ENCODE measurements at regions not wholly inside any gene's neighbourhood (a gene's known extent, or its start where the extent isn't known, plus 50 kb on each side); places are given as distances from the start of the nearest gene placed in this dataset.

DNA sequence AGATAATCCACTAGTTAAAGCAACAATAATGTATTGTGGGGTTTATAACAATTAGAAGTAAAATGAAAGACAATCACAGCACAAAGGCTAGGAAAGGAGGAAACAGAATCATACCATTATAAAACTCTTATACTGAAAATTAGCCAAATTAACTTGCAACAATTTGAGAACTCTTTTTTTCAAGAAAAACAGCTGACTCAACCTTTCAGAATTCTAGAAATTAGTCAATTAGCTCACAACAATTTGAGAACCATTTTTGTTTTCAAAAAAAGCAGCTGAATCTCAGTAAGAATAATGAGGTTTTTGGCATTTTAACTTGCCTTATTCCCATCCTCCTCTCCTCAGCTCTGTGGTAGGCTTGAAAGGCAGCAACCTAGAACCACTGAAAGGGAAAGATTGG lies 269.9 kb downstream of the NPR3 start:
- Mint-ChIP-seq H3K9me3 (peaks cover 2% of the 10 kb centered on the region), H3K27me3 (no peaks in the 10 kb centered on the region), H3K27ac (no peak overlapping the region), H3K4me3 (no peak overlapping the region), H3K36me3 (ENCODE audit: low read depth) (no peaks in the 10 kb centered on the region), H3K4me1 (no peaks in the 10 kb centered on the region)
- CTCF ChIA-PET, result no interaction called here
- no peak for DNase-seq
- POLR2A ChIA-PET, result interaction anchor here (1.1 kb wide), 1 partner anchor 17 kb away, joined by 3 read pairs; no protein-coding TSS in a partner anchor

DNA sequence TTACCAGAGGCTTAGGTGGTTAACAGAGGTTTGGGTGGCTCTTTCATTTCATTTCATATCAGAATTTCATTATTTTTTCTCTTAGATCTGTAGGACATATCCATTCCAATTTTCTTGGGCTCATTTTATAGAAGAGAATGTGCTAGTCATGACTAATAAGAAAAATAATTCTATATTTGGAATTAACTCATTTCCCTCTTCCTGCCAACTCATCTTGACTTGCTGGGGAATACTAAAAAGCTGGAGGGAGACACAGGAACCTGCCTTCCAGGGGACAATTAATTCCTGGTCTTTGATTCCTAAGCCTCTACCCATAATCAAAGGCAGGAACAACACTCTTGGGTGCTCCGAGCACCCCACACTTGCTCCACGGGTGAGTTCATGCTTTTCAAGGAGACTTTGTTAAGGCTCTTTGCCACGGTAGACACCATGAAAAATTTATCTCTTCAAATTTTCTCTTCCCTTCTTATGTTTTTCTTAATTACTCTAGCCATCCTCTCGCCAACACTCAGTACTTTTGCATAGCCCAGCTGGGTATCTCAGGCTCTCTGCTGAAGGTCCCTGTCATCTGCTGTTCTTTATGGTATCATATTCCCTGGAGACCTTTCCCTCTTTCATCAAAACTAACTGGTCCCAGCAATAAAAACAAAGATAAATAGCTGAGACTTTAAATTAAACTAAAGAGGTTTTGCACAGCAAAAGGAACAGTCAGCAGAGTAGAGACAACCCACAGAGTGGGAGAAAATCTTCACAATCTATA lies 273.9 kb downstream of the NPR3 start:
- H3K27me3 Mint-ChIP-seq, result no peaks in the 10 kb centered on the region
- ChIA-PET CTCF (no interaction called here), POLR2A (no interaction called here)
- no peaks in the 10 kb centered on the region for H3K4me1 Mint-ChIP-seq
- DNase-seq, result no peak
- H3K9me3 Mint-ChIP-seq, result peaks cover 2% of the 10 kb centered on the region
- H3K4me3 Mint-ChIP-seq, result no peak overlapping the region
- no peaks in the 10 kb centered on the region for H3K36me3 Mint-ChIP-seq (ENCODE audit: low read depth)
- no peak overlapping the region for H3K27ac Mint-ChIP-seq

- Mint-ChIP-seq H3K36me3 (ENCODE audit: low read depth) (no peaks in the 10 kb centered on the region), H3K4me1 (no peaks in the 10 kb centered on the region)
Observed at GRCh38 chr5:32989815-32990214, 278.7 kb downstream of the NPR3 start.

GRCh38 chr5:32990593-32991420 lies 279.7 kb downstream of the NPR3 start:
- H3K4me1 Mint-ChIP-seq, result no peaks in the 10 kb centered on the region
- DNase-seq, result no peak
- peaks cover 2% of the 10 kb centered on the region for H3K9me3 Mint-ChIP-seq
- ChIA-PET CTCF (no interaction called here), POLR2A (no interaction called here)
- no peaks in the 10 kb centered on the region for H3K36me3 Mint-ChIP-seq (ENCODE audit: low read depth)
- H3K27ac Mint-ChIP-seq, result no peak overlapping the region
- no peaks in the 10 kb centered on the region for H3K27me3 Mint-ChIP-seq
- H3K4me3 Mint-ChIP-seq, result no peak overlapping the region

More at GRCh38 chr5:32989815-32990214, 278.7 kb downstream of the NPR3 start:
- CTCF ChIA-PET, result no interaction called here
- H3K27ac Mint-ChIP-seq, result no peak overlapping the region
- no peaks in the 10 kb centered on the region for H3K27me3 Mint-ChIP-seq
- H3K9me3 Mint-ChIP-seq, result peaks cover 2% of the 10 kb centered on the region
- POLR2A ChIA-PET, result no interaction called here
- DNase-seq, result no peak
- H3K4me3 Mint-ChIP-seq, result no peak overlapping the region

DNA sequence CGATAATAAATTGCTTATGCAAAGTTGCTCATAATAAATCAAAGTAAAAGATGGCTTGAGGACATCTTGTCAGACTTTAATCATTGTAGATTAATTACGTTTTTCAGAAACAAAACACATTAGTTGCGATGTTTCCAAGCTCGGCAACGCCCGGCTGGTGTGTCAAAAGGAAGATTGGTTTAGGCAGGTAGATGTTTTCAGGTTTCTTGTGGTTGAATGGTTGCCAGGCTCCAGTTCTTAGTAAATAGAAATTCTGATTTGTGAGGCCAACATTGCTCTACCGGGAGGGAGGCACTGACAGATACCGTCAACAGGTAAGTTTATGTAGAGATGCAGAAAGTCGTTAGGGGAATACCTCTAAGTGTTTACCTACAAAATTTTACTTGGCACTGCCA lies 280.3 kb downstream of the NPR3 start:
- ChIA-PET CTCF (no interaction called here), POLR2A (no interaction called here)
- Mint-ChIP-seq H3K27me3 (no peaks in the 10 kb centered on the region), H3K27ac (no peak overlapping the region), H3K9me3 (peaks cover 2% of the 10 kb centered on the region), H3K4me1 (no peaks in the 10 kb centered on the region), H3K4me3 (no peak overlapping the region), H3K36me3 (ENCODE audit: low read depth) (no peaks in the 10 kb centered on the region)
- DNase-seq, result no peak

DNA sequence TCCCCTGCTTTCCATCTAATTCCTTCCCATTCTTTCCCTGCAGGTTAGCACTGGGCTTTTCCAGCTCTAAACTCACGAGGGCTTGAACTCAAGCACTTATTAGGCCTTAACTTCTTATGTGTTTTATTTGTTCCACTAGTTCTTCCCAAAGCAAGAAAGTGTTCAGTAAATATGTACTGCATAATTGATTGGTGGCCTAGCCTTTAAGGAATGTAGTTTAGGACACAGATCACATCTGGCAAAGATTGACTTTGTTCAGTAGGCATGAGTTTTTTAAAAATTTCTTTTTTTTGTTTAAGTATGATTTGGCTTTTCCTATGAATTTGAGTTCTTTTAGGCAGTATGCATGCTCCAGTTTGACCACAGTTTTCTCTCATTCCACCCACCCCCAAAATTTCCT lies 285.2 kb downstream of the NPR3 start:
- Mint-ChIP-seq H3K9me3 (peaks cover 4% of the 10 kb centered on the region), H3K27me3 (no peaks in the 10 kb centered on the region), H3K4me1 (no peaks in the 10 kb centered on the region), H3K4me3 (no peak overlapping the region), H3K36me3 (ENCODE audit: low read depth) (no peaks in the 10 kb centered on the region), H3K27ac (no peak overlapping the region)
- POLR2A ChIA-PET, result no interaction called here
- DNase-seq, result no peak
- CTCF ChIA-PET, result no interaction called here

DNA sequence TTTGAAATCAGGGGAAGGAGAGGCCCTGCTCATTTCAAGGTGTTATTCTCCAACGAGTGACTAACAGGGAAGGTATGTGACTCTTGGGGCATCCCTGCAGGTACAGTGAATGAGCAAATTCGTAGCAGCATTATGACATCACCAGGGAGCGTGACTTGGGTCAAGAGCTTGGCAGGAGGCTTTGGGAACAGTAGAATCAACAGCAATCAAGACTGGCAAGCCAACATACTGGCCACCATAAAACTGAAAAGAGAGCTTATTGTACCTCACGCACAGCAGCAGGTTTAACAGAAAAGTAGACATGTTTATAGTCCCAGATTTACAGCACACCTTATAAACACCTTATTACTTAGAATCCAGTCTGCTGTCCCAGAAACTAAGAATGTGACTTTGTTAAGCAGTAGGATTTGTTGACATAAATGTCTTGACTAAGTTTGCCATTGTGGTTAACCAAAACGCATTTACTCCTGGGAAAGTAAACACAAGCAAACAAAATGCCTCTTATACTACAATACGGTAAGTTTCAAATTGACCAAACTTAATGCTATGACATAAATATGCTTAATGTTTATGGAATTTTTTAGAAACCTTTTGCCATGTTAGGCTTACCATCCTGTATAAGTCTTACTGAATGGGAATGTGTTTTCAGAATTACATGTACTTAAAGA lies 297.8 kb downstream of the NPR3 start:
- Mint-ChIP-seq H3K27ac (no peak overlapping the region), H3K27me3 (no peaks in the 10 kb centered on the region), H3K9me3 (peaks cover 6% of the 10 kb centered on the region), H3K4me3 (no peak overlapping the region), H3K4me1 (no peaks in the 10 kb centered on the region), H3K36me3 (ENCODE audit: low read depth) (no peaks in the 10 kb centered on the region)
- POLR2A ChIA-PET, result no interaction called here
- DNase-seq, result no peak
- CTCF ChIA-PET, result no interaction called here

GRCh38 chr5:33010846-33011245 lies 299.7 kb downstream of the NPR3 start:
- no peaks in the 10 kb centered on the region for H3K4me1 Mint-ChIP-seq
- no peak overlapping the region for H3K4me3 Mint-ChIP-seq
- CTCF ChIA-PET, result no interaction called here
- POLR2A ChIA-PET, result no interaction called here
- H3K27ac Mint-ChIP-seq, result no peak overlapping the region
- no peaks in the 10 kb centered on the region for H3K36me3 Mint-ChIP-seq (ENCODE audit: low read depth)
- peaks cover 9% of the 10 kb centered on the region for H3K9me3 Mint-ChIP-seq
- DNase-seq, result no peak
- no peaks in the 10 kb centered on the region for H3K27me3 Mint-ChIP-seq

DNA sequence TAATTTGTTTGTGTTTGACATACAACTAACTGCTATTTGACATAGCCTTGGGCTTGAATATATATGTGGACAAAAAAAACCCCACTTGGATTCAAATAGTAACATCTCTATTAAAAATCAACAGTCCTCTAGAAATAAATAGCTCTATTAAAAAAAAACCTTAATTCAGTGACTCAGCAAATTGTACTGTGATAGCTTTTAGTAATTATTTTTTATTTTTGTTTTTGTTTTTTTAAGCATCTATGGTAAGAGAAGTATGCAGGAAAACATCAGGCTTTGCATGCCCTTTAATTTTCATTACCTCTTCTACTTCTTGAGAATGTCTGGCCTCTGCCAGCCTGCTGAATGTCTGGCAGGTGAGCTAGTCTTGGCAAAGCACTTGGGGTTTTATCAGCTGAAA lies 300.7 kb downstream of the NPR3 start:
- Mint-ChIP-seq H3K4me3 (no peak overlapping the region), H3K36me3 (ENCODE audit: low read depth) (no peaks in the 10 kb centered on the region), H3K27ac (no peak overlapping the region), H3K9me3 (peaks cover 12% of the 10 kb centered on the region), H3K27me3 (no peaks in the 10 kb centered on the region), H3K4me1 (no peaks in the 10 kb centered on the region)
- ChIA-PET CTCF (no interaction called here), POLR2A (no interaction called here)
- DNase-seq, result no peak

DNA sequence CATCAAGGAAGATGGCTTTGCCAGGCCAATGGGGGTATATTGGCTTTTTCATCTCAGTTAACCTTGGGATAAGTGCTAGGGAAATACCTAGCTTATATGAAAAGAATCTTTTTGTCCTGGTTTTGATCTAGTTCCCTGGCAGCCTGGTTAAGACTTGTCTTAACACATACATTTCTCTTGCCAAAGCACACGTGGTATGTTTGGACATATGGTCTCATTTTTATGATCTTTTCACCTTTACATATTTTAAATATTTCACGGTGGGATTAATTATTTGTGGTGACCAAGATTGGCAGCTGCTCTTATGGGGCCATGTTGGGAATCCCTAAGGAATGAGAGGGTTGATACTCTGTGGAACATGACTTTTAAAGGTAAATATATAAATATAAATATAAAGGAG lies 312.5 kb downstream of the NPR3 start:
- ChIA-PET POLR2A (no interaction called here), CTCF (no interaction called here)
- Mint-ChIP-seq H3K9me3 (peaks cover 4% of the 10 kb centered on the region), H3K27me3 (no peaks in the 10 kb centered on the region), H3K4me1 (no peaks in the 10 kb centered on the region), H3K4me3 (no peak overlapping the region), H3K36me3 (ENCODE audit: low read depth) (no peaks in the 10 kb centered on the region), H3K27ac (no peak overlapping the region)
- DNase-seq, result no peak

- ChIA-PET POLR2A (no interaction called here), CTCF (no interaction called here)
- H3K9me3 Mint-ChIP-seq, result peaks cover 7% of the 10 kb centered on the region
- H3K27ac Mint-ChIP-seq, result no peak overlapping the region
- H3K27me3 Mint-ChIP-seq, result no peaks in the 10 kb centered on the region
- H3K4me3 Mint-ChIP-seq, result no peak overlapping the region
- H3K36me3 Mint-ChIP-seq (ENCODE audit: low read depth), result no peaks in the 10 kb centered on the region
- no peaks in the 10 kb centered on the region for H3K4me1 Mint-ChIP-seq
- DNase-seq, result no peak
Observed at GRCh38 chr5:33032271-33033070, 321.4 kb downstream of the NPR3 start.

GRCh38 chr5:33033516-33033915 lies 322.4 kb downstream of the NPR3 start:
- no peaks in the 10 kb centered on the region for H3K36me3 Mint-ChIP-seq (ENCODE audit: low read depth)
- H3K9me3 Mint-ChIP-seq, result peaks cover 5% of the 10 kb centered on the region
- CTCF ChIA-PET, result no interaction called here
- H3K4me3 Mint-ChIP-seq, result no peak overlapping the region
- POLR2A ChIA-PET, result no interaction called here
- no peaks in the 10 kb centered on the region for H3K4me1 Mint-ChIP-seq
- no peak overlapping the region for H3K27ac Mint-ChIP-seq
- DNase-seq, result no peak
- H3K27me3 Mint-ChIP-seq, result no peaks in the 10 kb centered on the region

GRCh38 chr5:33034777-33035176 lies 323.7 kb downstream of the NPR3 start:
- H3K9me3 Mint-ChIP-seq, result peaks cover 5% of the 10 kb centered on the region
- no peak overlapping the region for H3K27ac Mint-ChIP-seq
- no peak for DNase-seq
- no peaks in the 10 kb centered on the region for H3K27me3 Mint-ChIP-seq
- POLR2A ChIA-PET, result no interaction called here
- H3K4me1 Mint-ChIP-seq, result no peaks in the 10 kb centered on the region
- CTCF ChIA-PET, result no interaction called here
- H3K36me3 Mint-ChIP-seq (ENCODE audit: low read depth), result no peaks in the 10 kb centered on the region
- no peak overlapping the region for H3K4me3 Mint-ChIP-seq

Measured in activated CD4-positive, alpha-beta memory T cell treated with anti-CD3 and anti-CD28 coated beads, Interleukin-2, amount 10 ng/mL, durations not matched to agents 7 days and 5 days (primary cell).